Central memory CD8-positive, alpha-beta T cell (primary cell): ENCODE measurements at regions not wholly inside any gene's neighbourhood (a gene's known extent, or its start where the extent isn't known, plus 50 kb on each side); places are given as distances from the start of the nearest gene placed in this dataset.
"Not testable (repeated sequence)": the region's sequence is repeated elsewhere in the genome, so short reads cannot be mapped to it uniquely, and the experiment has no call there.

Experiments
- ATAC-seq: fragments of 150-1000 bp; cut with Tn5 transposase; replicated peaks from 2 replicates; pipeline ENCODE4 v1.10.0; 2022; ENCODE audit warnings: mild to moderate bottlenecking, moderate FRiP score, moderate number of reproducible peaks; ENCODE audit not compliant: poor library complexity, severe bottlenecking; ENCODE audit errors: extremely low read depth
- DNase-seq, 2 donors: peaks; one replicate each; pipeline ENCODE4 v3.0.0; 2021; ENCODE audit warnings: low spot score in 2 of 2
- H3K27ac Mint-ChIP-seq: one replicate; pipeline ENCODE4 v1.8.0; 2022; ENCODE audit warnings: low read depth, mild to moderate bottlenecking, moderate library complexity, mixed read lengths
- H3K27me3 Mint-ChIP-seq: one replicate; pipeline ENCODE4 v1.8.0; 2022; ENCODE audit warnings: mixed read lengths
- H3K36me3 Mint-ChIP-seq: one replicate; pipeline ENCODE4 v1.8.0; 2022; ENCODE audit warnings: mild to moderate bottlenecking, moderate library complexity, mixed read lengths; ENCODE audit not compliant: insufficient read depth
- H3K4me1 Mint-ChIP-seq: one replicate; pipeline ENCODE4 v1.8.0; 2022; ENCODE audit warnings: mixed read lengths
- H3K4me3 Mint-ChIP-seq: one replicate; pipeline ENCODE4 v1.8.0; 2022; ENCODE audit warnings: mild to moderate bottlenecking, moderate library complexity, mixed read lengths
- H3K9me3 Mint-ChIP-seq: one replicate; pipeline ENCODE4 v1.8.0; 2022; ENCODE audit warnings: mixed read lengths

DNA sequence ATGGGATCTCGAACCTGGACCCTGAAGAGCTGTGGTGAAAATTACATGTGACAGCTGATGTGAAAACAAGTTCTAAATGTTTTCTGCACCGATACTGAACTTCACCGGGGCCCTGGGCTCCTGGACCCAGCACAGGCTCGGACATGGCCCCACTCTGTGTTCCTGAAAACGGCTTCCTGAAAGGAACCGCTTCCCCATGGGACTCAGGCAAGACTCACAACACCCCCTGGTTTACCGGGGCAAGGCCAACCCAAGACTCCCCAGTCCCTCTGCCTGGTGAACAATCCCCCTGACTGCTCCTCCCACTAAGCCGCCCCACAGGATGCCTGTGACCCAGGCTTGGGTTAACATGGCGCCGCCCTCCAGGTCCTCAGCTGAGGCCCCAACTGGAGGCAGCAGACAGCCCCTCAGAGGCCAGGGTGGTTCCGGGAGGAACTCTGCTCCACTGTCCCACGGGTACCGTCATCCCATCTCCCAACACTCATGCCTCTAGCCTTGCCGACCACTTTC lies 124.5 kb upstream of the FOXD4L5 start:
- H3K9me3 Mint-ChIP-seq: peaks cover 13% of the 10 kb centered on the region
- no peak overlapping the region for H3K27ac Mint-ChIP-seq

GRCh38 chr9:65408806-65409205 lies 123.8 kb upstream of the FOXD4L5 start:
- peaks cover 11% of the 10 kb centered on the region for H3K9me3 Mint-ChIP-seq
- not testable (repeated sequence) for H3K27ac Mint-ChIP-seq, H3K27me3 Mint-ChIP-seq, H3K36me3 Mint-ChIP-seq, H3K4me1 Mint-ChIP-seq, DNase-seq, ATAC-seq, H3K4me3 Mint-ChIP-seq

More for the DNA sequence above, 124.5 kb upstream of the FOXD4L5 start:
- H3K27me3 Mint-ChIP-seq: no peaks in the 10 kb centered on the region
- H3K36me3 Mint-ChIP-seq: no peaks in the 10 kb centered on the region
- H3K4me3 Mint-ChIP-seq: no peak overlapping the region
- no peaks in the 10 kb centered on the region for H3K4me1 Mint-ChIP-seq
- ATAC-seq (no peak), DNase-seq (no peak)

DNA sequence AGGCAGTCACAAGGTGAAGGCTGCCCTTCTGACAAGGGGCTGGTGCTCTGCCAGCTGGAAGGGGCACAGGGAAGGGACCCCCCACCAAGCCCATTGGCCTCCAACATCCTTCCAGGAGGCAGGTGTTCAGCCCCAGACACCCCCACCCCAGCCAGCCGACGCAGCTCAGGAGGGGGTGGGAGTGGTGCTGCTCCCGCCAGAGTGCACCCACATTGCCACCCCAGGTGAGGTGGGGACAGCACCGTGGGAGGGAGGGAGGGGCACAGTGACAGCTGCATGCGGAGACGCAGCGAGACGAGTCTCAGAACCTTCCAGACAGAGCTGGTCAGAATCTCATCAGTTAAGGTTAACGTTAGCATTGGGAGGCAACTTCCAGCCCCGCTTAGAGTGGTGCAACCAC lies 121.6 kb upstream of the FOXD4L5 start:
- not testable (repeated sequence) for H3K36me3 Mint-ChIP-seq, DNase-seq, H3K27me3 Mint-ChIP-seq, ATAC-seq, H3K4me1 Mint-ChIP-seq, H3K4me3 Mint-ChIP-seq, H3K27ac Mint-ChIP-seq
- peaks cover 16% of the 10 kb centered on the region for H3K9me3 Mint-ChIP-seq

DNA sequence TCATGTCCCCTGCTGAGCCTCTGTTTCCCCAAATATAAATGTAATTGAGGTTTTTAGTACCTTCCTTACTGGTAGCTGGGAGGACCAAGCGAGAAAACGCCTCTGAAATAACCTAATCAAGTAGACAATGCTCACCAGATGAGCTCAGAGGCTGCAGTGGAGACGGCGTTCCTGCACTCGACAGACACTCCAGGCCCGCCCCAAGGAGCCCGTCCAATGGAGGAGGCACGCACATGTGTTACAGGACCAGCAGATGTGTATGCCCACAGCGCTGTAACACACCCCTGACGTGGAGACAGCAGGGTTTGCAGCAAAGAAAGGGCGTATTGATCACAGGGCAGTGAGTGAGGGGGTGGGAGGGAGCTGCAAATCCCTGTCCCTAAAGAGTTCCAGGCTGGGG lies 120.8 kb upstream of the FOXD4L5 start:
- H3K27me3 Mint-ChIP-seq, H3K4me1 Mint-ChIP-seq, DNase-seq, H3K27ac Mint-ChIP-seq, ATAC-seq, H3K4me3 Mint-ChIP-seq, H3K36me3 Mint-ChIP-seq: not testable (repeated sequence)
- H3K9me3 Mint-ChIP-seq: peaks cover 16% of the 10 kb centered on the region

GRCh38 chr9:65405253-65405652 lies 120.2 kb upstream of the FOXD4L5 start:
- H3K27ac Mint-ChIP-seq: no peak overlapping the region
- no peaks in the 10 kb centered on the region for H3K36me3 Mint-ChIP-seq
- no peaks in the 10 kb centered on the region for H3K4me1 Mint-ChIP-seq
- no peak for DNase-seq
- no peak for ATAC-seq
- no peak overlapping the region for H3K4me3 Mint-ChIP-seq
- H3K27me3 Mint-ChIP-seq: no peaks in the 10 kb centered on the region
- H3K9me3 Mint-ChIP-seq: peaks cover 16% of the 10 kb centered on the region

- DNase-seq: no peak
- no peak overlapping the region for H3K4me3 Mint-ChIP-seq
- no peaks in the 10 kb centered on the region for H3K4me1 Mint-ChIP-seq
- H3K9me3 Mint-ChIP-seq: peaks cover 16% of the 10 kb centered on the region
- H3K27ac Mint-ChIP-seq: no peak overlapping the region
- ATAC-seq: no peak
- no peaks in the 10 kb centered on the region for H3K27me3 Mint-ChIP-seq
- H3K36me3 Mint-ChIP-seq: no peaks in the 10 kb centered on the region
Observed at GRCh38 chr9:65404232-65405006, 119.4 kb upstream of the FOXD4L5 start.

DNA sequence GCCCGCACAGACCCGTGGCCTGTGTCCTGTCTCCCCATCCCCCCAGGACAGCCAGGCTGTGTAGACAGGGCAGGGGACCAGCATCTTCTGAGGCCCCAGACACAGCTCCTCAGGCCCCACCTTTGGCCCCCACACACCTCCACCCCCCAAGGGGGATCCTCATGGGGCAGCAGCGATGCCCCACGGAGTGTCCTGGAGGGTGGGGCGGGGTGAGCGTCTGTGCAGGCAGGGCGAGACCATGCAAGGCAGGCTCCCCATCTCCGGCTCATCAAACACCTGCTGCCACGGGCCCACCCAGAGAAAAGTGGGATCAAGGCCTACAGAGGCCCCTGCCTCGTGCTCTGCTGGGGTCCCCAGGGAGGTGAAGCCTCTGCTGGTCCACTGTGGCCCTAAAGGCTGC lies 118.7 kb upstream of the FOXD4L5 start:
- Mint-ChIP-seq H3K36me3 (no peaks in the 10 kb centered on the region), H3K4me3 (no peak overlapping the region), H3K4me1 (no peaks in the 10 kb centered on the region), H3K27me3 (no peaks in the 10 kb centered on the region), H3K27ac (no peak overlapping the region), H3K9me3 (peaks cover 16% of the 10 kb centered on the region)
- ATAC-seq: no peak
- no peak for DNase-seq

DNA sequence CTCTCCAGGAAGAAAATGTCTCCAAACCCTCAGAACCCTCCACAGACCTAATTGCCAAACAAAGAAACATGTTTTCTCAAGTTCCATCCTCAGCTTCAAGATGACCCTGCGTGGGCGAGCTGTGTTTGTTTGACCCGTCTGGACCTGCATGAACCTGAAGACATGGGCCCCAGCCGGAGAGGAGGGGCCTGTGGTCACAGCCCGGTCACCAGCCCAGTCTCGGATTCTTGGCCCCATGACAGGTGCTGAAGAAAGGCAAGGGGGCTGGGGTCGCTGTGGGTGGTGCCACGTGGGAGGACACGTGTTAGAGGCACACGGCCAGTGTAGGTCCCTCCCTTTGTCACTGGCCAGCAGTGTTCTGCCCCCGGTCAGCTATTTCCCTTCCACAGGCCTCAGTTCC lies 118.1 kb upstream of the FOXD4L5 start:
- not testable (repeated sequence) for H3K27me3 Mint-ChIP-seq, DNase-seq, ATAC-seq, H3K4me1 Mint-ChIP-seq, H3K36me3 Mint-ChIP-seq, H3K4me3 Mint-ChIP-seq, H3K27ac Mint-ChIP-seq
- H3K9me3 Mint-ChIP-seq: peaks cover 12% of the 10 kb centered on the region

GRCh38 chr9:65402206-65402870 lies 117.3 kb upstream of the FOXD4L5 start:
- not testable (repeated sequence) for DNase-seq, H3K27ac Mint-ChIP-seq, H3K4me3 Mint-ChIP-seq, H3K27me3 Mint-ChIP-seq, ATAC-seq, H3K36me3 Mint-ChIP-seq, H3K4me1 Mint-ChIP-seq
- peaks cover 11% of the 10 kb centered on the region for H3K9me3 Mint-ChIP-seq

- peaks cover 15% of the 10 kb centered on the region for H3K9me3 Mint-ChIP-seq
- H3K4me1 Mint-ChIP-seq, DNase-seq, ATAC-seq, H3K27ac Mint-ChIP-seq, H3K27me3 Mint-ChIP-seq, H3K36me3 Mint-ChIP-seq, H3K4me3 Mint-ChIP-seq: not testable (repeated sequence)
Observed at GRCh38 chr9:65401456-65402045, 116.5 kb upstream of the FOXD4L5 start.

- Mint-ChIP-seq H3K27me3 (no peaks in the 10 kb centered on the region), H3K27ac (no peak overlapping the region), H3K4me3 (no peak overlapping the region), H3K36me3 (no peaks in the 10 kb centered on the region), H3K4me1 (no peaks in the 10 kb centered on the region), H3K9me3 (peaks cover 21% of the 10 kb centered on the region)
- DNase-seq: no peak
- no peak for ATAC-seq
Observed at GRCh38 chr9:65400886-65401285, 115.9 kb upstream of the FOXD4L5 start.

GRCh38 chr9:65397763-65398719 lies 113.0 kb upstream of the FOXD4L5 start:
- H3K27me3 Mint-ChIP-seq, ATAC-seq, H3K4me1 Mint-ChIP-seq, H3K27ac Mint-ChIP-seq, DNase-seq, H3K36me3 Mint-ChIP-seq, H3K4me3 Mint-ChIP-seq: not testable (repeated sequence)
- H3K9me3 Mint-ChIP-seq: peaks cover 21% of the 10 kb centered on the region
